ENCODE measurements at regions not wholly inside any gene's neighbourhood (a gene's known extent, or its start where the extent isn't known, plus 50 kb on each side); places are given as distances from the start of the nearest gene placed in this dataset.

DNA sequence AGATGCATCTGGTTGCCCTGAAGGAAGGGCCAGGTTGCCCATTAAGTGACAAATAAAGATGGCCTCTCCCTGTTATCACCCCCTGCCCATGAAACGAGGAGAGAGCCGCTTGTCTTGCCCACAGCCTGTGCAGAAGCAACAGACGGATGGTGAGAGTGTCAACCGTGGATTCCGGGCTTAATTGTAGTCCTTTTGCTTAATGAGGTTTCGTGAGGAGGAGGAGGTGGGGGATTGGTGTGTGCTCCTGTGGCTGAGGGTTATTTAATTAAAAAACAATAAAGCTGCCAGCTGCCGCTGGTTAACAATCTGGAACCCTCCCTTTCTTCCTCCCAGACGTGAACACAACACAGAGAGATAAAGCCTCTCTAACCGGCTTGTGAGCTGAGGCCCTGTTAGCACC lies 188.0 kb upstream of the PARD3B start:
- TF ChIP-seq KLF9 (tag by site-specific recombination; IDR thresholded peaks at IDR 0.05; ENCODE audit: low read depth) (no peak), ZNF223 (tag by site-specific recombination; IDR thresholded peaks at IDR 0.05) (no peak), EGR2 (tag by site-specific recombination; IDR thresholded peaks at IDR 0.05; ENCODE audit: low read depth) (no peak), ZNF530 (tag by site-specific recombination; IDR thresholded peaks at IDR 0.05; ENCODE audit: low read depth) (no peak), MYNN (tag by site-specific recombination; IDR thresholded peaks at IDR 0.05; ENCODE audit: borderline replicate concordance) (no peak)
- TF ChIP-seq, protein P1, sequence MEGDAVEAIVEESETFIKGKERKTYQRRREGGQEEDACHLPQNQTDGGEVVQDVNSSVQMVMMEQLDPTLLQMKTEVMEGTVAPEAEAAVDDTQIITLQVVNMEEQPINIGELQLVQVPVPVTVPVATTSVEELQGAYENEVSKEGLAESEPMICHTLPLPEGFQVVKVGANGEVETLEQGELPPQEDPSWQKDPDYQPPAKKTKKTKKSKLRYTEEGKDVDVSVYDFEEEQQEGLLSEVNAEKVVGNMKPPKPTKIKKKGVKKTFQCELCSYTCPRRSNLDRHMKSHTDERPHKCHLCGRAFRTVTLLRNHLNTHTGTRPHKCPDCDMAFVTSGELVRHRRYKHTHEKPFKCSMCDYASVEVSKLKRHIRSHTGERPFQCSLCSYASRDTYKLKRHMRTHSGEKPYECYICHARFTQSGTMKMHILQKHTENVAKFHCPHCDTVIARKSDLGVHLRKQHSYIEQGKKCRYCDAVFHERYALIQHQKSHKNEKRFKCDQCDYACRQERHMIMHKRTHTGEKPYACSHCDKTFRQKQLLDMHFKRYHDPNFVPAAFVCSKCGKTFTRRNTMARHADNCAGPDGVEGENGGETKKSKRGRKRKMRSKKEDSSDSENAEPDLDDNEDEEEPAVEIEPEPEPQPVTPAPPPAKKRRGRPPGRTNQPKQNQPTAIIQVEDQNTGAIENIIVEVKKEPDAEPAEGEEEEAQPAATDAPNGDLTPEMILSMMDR (tag by site-specific recombination; IDR thresholded peaks at IDR 0.05), result no peak
- TF ChIP-seq, protein P2, sequence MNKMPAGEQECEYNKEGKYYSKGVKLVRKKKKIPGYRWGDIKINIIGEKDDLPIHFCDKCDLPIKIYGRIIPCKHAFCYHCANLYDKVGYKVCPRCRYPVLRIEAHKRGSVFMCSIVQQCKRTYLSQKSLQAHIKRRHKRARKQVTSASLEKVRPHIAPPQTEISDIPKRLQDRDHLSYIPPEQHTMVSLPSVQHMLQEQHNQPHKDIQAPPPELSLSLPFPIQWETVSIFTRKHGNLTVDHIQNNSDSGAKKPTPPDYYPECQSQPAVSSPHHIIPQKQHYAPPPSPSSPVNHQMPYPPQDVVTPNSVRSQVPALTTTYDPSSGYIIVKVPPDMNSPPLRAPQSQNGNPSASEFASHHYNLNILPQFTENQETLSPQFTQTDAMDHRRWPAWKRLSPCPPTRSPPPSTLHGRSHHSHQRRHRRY (tag by site-specific recombination; IDR thresholded peaks at IDR 0.05), result no peak

All from HEK293 (cell line).